ENCODE measurements at regions not wholly inside any gene's neighbourhood (a gene's known extent, or its start where the extent isn't known, plus 50 kb on each side); places are given as distances from the start of the nearest gene placed in this dataset.

DNA sequence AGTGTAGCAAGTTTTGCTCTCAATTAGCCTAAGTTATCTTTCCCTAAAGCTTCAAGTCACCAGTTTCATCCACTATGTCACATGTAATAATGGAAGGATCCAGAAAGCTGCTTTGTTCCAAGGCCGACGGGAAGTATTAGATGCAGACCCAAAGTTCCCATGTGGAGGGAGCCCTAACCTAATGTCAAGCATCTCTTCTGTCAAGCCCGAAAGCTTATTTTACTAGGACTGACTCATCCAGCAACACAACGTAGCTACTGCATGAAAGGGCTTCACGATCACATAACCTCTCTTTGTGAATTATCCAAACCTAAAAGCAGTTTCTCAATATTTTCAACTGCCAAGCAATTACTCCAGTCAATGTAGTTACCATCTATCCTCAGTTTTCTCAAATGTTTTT lies 133.4 kb downstream of the SLC6A15 start:
- TF ChIP-seq MAFK (IDR thresholded peaks at IDR 0.05; ENCODE audit: low read depth, low read length) = no peak
- no peak for TF ChIP-seq RCOR1 (IDR thresholded peaks at IDR 0.05; ENCODE audit: insufficient replicate concordance, low read length)
- TF ChIP-seq RFX5 (IDR thresholded peaks at IDR 0.05; ENCODE audit: low read depth, low read length) = no peak
- TF ChIP-seq, protein P1, sequence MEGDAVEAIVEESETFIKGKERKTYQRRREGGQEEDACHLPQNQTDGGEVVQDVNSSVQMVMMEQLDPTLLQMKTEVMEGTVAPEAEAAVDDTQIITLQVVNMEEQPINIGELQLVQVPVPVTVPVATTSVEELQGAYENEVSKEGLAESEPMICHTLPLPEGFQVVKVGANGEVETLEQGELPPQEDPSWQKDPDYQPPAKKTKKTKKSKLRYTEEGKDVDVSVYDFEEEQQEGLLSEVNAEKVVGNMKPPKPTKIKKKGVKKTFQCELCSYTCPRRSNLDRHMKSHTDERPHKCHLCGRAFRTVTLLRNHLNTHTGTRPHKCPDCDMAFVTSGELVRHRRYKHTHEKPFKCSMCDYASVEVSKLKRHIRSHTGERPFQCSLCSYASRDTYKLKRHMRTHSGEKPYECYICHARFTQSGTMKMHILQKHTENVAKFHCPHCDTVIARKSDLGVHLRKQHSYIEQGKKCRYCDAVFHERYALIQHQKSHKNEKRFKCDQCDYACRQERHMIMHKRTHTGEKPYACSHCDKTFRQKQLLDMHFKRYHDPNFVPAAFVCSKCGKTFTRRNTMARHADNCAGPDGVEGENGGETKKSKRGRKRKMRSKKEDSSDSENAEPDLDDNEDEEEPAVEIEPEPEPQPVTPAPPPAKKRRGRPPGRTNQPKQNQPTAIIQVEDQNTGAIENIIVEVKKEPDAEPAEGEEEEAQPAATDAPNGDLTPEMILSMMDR (conservative IDR thresholded peaks at IDR 0.05; ENCODE audit: low read depth, low read length) = no peak; the same call in 1 of the 2 replicates
- TF ChIP-seq POLR2A (IDR thresholded peaks at IDR 0.05; ENCODE audit: low read depth, low read length) = no peak
- TF ChIP-seq NFE2L2 (IDR thresholded peaks at IDR 0.05; ENCODE audit: low read depth, low read length) = no peak
- TF ChIP-seq SMC3 (IDR thresholded peaks at IDR 0.05; ENCODE audit: low read depth, low read length) = no peak
- TF ChIP-seq FOS (IDR thresholded peaks at IDR 0.05; ENCODE audit: low read depth, low read length) = no peak
- TF ChIP-seq MXI1 (IDR thresholded peaks at IDR 0.05; ENCODE audit: borderline replicate concordance, low read depth, low read length) = no peak
- no peak for TF ChIP-seq MAZ (IDR thresholded peaks at IDR 0.05; ENCODE audit: borderline replicate concordance, low read depth, low read length)
- no peak for TF ChIP-seq CEBPB (IDR thresholded peaks at IDR 0.05; ENCODE audit: low read depth, low read length)
- TF ChIP-seq CHD1 (IDR thresholded peaks at IDR 0.05; ENCODE audit: low read depth, low read length) = no peak

Data from IMR-90 (cell line).